SK-MEL-5 (cell line): ENCODE measurements at regions not wholly inside any gene's neighbourhood (a gene's known extent, or its start where the extent isn't known, plus 50 kb on each side); places are given as distances from the start of the nearest gene placed in this dataset.
"Not testable (repeated sequence)": the region's sequence is repeated elsewhere in the genome, so short reads cannot be mapped to it uniquely, and the experiment has no call there.

Experiments used
- DNase-seq: peaks from one replicate; pipeline ENCODE4 v3.0.0-alpha.2; 2016; ENCODE audit warnings: low read depth, low spot score
- in situ Hi-C: cut with HindIII; loops from 2 replicates; pipeline ENCODE4 v1.10.0; 2016; ENCODE audit warnings: low sequenced_read_pairs, high pct_unique_total_duplicates, low pct_unique_long_range_greater_than_20kb

- DNase-seq = no peak
- in situ Hi-C loops = no loop called here
Observed at GRCh38 chr2:138881126-138881525, 100.9 kb upstream of the NXPH2 start.

- no peak for DNase-seq
- in situ Hi-C loops = no loop called here
Observed at GRCh38 chr2:138879931-138880330, 99.7 kb upstream of the NXPH2 start.

DNA sequence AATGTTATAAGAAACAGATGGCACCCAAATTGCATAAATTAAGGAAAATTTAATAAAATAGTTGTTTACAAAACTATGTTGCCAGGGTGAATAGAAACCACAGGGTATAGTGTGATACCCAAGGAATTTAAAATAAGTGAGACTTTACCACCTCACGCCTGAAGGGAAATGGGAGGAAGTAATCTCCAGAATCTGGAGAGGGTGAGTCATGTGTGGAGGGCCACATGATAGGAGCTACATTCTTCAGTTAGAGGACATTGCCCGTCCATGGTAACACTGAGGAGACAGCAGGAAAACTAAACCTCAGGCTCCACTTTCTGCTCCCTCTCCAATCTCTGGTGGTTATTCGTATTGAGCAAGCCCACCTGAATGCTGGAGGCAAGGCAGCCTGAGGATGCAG lies 97.2 kb upstream of the NXPH2 start:
- in situ Hi-C loops = no loop called here
- no peak for DNase-seq

DNA sequence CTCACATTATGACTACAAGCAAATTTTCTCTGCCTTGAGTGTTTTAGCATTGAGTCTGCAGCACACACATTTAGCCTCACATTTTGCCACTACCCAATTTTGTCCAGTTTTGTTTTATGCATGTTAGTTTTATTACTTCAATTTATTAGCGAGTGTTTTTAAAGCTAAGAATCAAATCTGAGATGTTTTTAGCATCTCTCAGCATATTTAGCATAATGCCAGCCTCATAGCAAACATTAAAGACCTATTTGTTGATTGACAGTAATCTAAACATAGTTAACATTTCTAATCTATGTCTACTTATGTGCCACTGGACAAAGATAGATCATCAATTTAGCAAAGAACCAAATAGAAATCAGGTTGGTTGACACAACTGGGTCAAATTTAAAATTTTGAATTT lies 94.1 kb upstream of the NXPH2 start:
- DNase-seq = no peak
- in situ Hi-C loops = no loop called here

GRCh38 chr2:138872116-138872515 lies 91.9 kb upstream of the NXPH2 start:
- in situ Hi-C loops = not testable (repeated sequence)

DNA sequence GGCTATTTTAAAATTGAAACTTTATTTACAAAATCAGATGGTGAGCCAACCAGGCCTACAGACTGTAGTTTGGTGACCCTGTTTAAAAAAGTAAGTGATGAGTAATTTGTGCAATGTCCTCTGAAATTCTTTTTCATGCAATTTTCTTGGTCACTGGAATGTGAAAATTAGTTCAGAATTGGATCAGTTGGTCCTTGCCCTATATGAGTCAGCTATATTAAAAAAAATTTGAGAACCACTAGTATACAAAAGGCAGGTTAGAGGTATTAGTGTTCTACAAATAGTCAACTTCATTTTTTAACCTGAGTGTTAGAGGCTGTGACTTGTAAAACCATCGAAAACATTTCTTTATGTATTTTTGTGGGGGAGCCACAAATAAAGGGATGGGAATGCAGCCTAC lies 91.1 kb upstream of the NXPH2 start:
- DNase-seq = no peak
- in situ Hi-C loops = no loop called here

More at GRCh38 chr2:138872116-138872515, 91.9 kb upstream of the NXPH2 start:
- not testable (repeated sequence) for DNase-seq

DNA sequence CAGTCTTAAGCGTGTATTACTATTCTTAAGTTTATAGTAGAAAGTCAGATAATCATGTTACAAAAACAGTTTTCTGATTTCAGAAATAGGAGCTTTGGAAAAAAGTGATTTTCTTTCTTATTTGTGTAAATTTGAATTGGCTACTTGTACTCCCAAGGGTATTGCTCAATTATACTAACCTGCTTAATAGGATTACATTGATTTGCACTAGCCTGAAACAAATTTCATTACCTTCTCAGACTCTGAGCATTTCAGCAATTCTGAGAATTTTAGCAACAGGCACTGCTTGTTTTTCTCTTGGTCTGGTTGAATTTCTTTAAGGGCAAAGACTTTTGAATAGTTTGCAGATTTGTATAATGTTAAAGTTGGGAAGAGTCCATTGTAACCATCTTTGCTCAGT lies 87.2 kb upstream of the NXPH2 start:
- no peak for DNase-seq
- in situ Hi-C loops = no loop called here

- in situ Hi-C loops = no loop called here
Observed at GRCh38 chr2:138866797-138867196, 86.6 kb upstream of the NXPH2 start.

DNA sequence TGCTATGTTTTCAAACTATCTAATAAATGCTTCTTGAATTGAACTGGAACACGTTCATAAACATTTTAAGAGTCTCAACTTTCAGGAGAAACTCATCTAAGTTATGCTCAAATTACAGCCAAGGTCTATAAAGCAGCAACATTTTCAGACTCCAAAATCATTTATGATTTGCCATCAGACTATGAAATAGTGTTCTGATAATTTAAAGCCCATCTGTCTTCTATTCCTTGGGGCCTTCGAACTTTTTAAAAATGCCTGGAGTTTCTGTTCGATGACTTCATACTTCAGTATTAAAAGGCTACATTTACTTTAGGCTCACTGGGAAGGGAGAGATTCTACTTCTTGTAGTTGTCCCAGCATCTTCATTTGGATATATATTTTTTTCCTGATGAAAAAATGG lies 73.6 kb upstream of the NXPH2 start:
- DNase-seq = no peak
- in situ Hi-C loops = no loop called here

More at GRCh38 chr2:138866797-138867196, 86.6 kb upstream of the NXPH2 start:
- no peak for DNase-seq

DNA sequence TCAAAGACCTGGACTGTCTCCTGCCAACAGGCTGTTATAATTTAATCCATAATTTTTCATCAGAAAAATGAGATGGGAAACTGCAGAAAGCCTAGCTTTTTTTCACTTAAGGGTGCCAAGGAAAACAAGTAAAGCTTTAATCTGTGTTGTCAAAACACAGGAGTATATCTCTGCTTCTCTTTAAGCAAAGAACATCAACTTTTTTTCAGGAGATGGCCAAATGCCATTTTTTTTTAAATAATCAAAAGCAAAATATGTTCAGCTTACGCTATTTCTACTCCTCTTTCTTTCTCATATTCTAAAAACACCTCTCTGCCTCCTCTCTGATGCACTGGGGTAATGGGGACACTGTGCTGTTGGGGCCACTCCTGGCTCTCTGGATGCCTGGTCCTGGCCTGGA lies 73.1 kb upstream of the NXPH2 start:
- in situ Hi-C loops = no loop called here
- DNase-seq = no peak

GRCh38 chr2:138846216-138846821 lies 66.1 kb upstream of the NXPH2 start:
- in situ Hi-C loops = no loop called here

DNA sequence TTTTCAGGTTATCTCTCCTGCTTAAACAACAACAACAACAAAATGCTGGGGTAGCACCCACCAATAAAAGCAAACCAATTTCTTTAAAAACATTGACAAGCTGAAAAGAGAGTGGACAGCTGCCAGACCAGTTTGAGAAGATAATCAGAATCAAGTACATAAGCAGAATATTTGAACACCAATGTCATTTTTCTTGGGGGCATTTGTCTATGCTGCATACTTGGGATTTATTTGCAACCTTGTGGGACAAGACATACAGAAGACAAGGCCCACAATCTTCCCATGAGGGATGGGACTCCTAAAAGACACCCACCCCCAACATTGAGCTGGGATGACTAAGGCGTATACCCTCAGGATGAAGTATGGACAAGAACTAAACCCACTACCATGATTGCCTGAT lies 62.2 kb upstream of the NXPH2 start:
- in situ Hi-C loops = no loop called here
- no peak for DNase-seq

More at GRCh38 chr2:138846216-138846821, 66.1 kb upstream of the NXPH2 start:
- DNase-seq = peak; percentile 58

GRCh38 chr2:138841459-138841858 lies 61.3 kb upstream of the NXPH2 start:
- in situ Hi-C loops = no loop called here

DNA sequence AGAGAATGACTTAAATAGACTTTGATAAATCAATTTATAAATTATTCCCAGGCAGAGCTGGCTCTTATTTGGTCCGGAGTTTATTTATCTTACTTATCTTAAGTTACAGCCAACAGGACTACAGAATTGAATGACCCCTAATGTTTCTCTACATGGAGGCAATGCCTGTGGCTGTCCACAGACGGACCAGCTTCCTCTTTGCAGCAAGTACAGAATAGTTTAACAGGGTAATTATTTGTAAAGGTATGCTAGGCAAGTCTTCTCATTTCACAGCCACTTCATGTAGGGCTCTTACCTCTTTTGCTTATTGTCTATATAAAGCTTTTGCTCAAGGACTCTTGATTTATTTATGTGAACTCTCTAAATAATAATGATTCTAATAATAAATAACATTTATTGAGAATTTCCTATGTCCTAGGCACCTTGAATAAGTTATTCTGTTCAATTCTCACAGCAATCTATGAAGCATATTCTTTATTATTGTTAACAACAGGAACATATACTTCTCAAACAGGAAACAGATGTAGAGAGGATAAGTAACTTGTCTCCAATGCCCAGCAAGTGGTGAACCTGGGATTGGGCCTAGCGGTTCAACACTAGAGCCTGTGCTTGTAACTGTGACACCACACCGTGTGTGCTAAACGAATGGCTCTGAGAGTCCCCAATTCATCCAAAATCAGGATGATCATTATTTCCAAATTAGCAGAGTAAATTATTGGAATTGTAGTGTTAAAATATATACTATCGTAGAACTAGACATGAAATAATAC lies 58.8 kb upstream of the NXPH2 start:
- in situ Hi-C loops = no loop called here
- DNase-seq = no peak

More at GRCh38 chr2:138841459-138841858, 61.3 kb upstream of the NXPH2 start:
- DNase-seq = no peak

DNA sequence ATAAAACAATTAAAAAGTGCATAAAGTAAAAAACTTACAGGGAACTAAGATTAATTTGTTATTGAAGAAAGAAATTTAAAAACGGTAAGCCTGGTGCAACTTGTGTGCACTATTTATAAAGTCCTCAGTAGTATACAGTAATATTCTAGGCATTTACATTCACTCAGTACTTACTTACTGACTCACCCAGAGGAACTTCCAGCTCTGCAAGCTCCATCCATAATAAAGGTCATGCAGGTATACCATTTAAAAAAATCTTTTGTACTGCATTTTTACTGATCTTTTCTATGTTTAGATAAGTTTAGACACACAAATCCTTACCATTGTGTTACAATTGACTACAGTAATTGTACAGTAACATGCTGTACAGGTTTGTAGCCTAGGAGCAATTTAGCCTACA lies 51.5 kb upstream of the NXPH2 start:
- in situ Hi-C loops = no loop called here
- no peak for DNase-seq

DNA sequence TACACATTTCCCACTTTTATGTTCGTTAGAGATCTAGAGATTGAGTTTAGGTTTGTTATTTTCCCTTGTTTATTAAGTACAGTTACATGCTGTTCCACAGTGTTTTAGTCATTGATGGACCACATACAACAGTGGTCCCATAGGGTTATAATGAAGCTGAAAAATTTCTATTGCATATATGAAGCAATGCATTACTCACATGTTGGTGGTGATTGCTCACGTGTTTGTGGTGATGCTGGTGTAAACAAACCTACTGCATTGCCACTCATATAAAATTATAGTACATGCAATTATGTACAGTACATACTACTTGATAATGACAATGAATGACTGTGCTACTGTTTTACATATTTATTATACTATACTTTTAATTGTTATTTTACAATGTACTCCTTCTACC lies 51.0 kb upstream of the NXPH2 start:
- no peak for DNase-seq

DNA sequence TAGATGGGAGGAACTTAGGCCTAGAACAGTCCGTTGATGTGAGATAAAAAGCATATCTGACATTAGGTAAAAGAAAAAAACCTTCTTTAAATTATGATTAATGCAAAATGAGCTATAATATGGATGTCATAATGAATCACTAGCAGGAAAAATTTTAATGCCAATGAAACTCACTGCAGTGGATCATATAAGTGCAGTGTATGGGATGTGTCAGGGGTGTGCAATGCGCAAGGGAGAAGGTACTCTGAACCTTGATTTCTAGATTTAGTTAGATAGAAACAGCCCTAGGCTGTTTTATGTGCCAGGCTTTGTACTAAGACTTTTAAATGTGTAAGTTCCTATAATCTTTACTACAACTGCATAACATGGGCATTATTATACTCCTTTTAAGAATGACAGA lies 50.4 kb upstream of the NXPH2 start:
- in situ Hi-C loops = no loop called here

More for the DNA sequence above, 51.0 kb upstream of the NXPH2 start:
- in situ Hi-C loops = no loop called here

More for the DNA sequence above, 50.4 kb upstream of the NXPH2 start:
- DNase-seq = no peak
